IMR-90 (cell line): ENCODE measurements at regions not wholly inside any gene's neighbourhood (a gene's known extent, or its start where the extent isn't known, plus 50 kb on each side); places are given as distances from the start of the nearest gene placed in this dataset.

Experiments
- ATAC-seq: fragments of 200-7000 bp; cut with Tn5 transposase; 2 replicates; pipeline ENCODE4 v1.9.1; 2020; ENCODE audit warnings: low read depth, mild to moderate bottlenecking, moderate library complexity
- BruUV-seq: library from RNA; stranded (reverse); fragments of 400-500 nt; replicated peaks from 2 replicates; lab custom pipeline; 2021; lab: Mats Ljungman, UMichigan
- CTCF ChIA-PET: fragments of 300-600 bp; formaldehyde crosslinking; extraction: SDS; loops from one replicate; lab custom pipeline; 2021; ENCODE audit warnings: antibody characterized with exemption; lab: Yijun Ruan, JAX
- POLR2A ChIA-PET: fragments of 300-600 bp; sonication (Branson Sonifier 250); formaldehyde crosslinking; loops from one replicate; lab custom pipeline; 2022; ENCODE audit warnings: antibody characterized with exemption; ENCODE audit not compliant: unreplicated experiment; lab: Charles Lee
- DNase-seq: peaks from one replicate; pipeline ENCODE4 v3.0.0; 2013
- H2AFZ ChIP-seq: replicated peaks from 2 replicates; pipeline ENCODE3; 2013; ENCODE audit warnings: low read length, mild to moderate bottlenecking; ENCODE audit not compliant: poor library complexity
- H2AK5ac ChIP-seq: 2 replicates; pipeline ENCODE4 v1.6.1; 2013; ENCODE audit warnings: low read depth, low read length, inconsistent platforms
- H2AK9ac ChIP-seq: replicated peaks from 2 replicates; pipeline ENCODE3; 2013; ENCODE audit warnings: mild to moderate bottlenecking, low read depth, low read length, moderate library complexity; ENCODE audit not compliant: poor library complexity
- H2BK120ac ChIP-seq: 2 replicates; pipeline ENCODE4 v1.6.1; 2013; ENCODE audit warnings: low read depth, low read length, inconsistent platforms
- H2BK15ac ChIP-seq: 3 replicates; pipeline ENCODE4 v1.6.1; 2013; ENCODE audit warnings: low read depth, low read length, inconsistent platforms
- H2BK20ac ChIP-seq: 2 replicates; pipeline ENCODE4 v1.6.1; 2013; ENCODE audit warnings: low read depth, mild to moderate bottlenecking, inconsistent platforms, low read length, moderate library complexity
- H2BK5ac ChIP-seq: 2 replicates; pipeline ENCODE4 v1.6.1; 2013; ENCODE audit warnings: mild to moderate bottlenecking, low read depth, low read length, inconsistent platforms; ENCODE audit not compliant: poor library complexity, severe bottlenecking
- H3K14ac ChIP-seq: replicated peaks from 2 replicates; pipeline ENCODE4 v1.6.1; 2013; ENCODE audit warnings: low read depth, low read length, inconsistent platforms
- H3K18ac ChIP-seq: 2 replicates; pipeline ENCODE4 v1.6.1; 2013; ENCODE audit warnings: low read depth, low read length, control low read depth
- H3K23ac ChIP-seq: 2 replicates; pipeline ENCODE4 v1.6.1; 2013; ENCODE audit warnings: low read depth, low read length, inconsistent platforms
- H3K27ac ChIP-seq: 2 replicates; pipeline ENCODE4 v1.5.1; 2013; ENCODE audit warnings: mild to moderate bottlenecking, control low read depth, low read length; ENCODE audit not compliant: insufficient read depth
- H3K27me3 ChIP-seq: 2 replicates; pipeline ENCODE4 v1.6.1; 2013; ENCODE audit warnings: low read length; ENCODE audit not compliant: control insufficient read depth, insufficient read depth
- H3K36me3 ChIP-seq: 2 replicates; pipeline ENCODE4 v1.6.1; 2013; ENCODE audit warnings: low read length, mixed read lengths; ENCODE audit not compliant: control insufficient read depth, insufficient read depth
- H3K4ac ChIP-seq: 2 replicates; pipeline ENCODE4 v1.6.1; 2013; ENCODE audit warnings: low read depth, low read length, inconsistent platforms
- H3K4me1 ChIP-seq: 2 replicates; pipeline ENCODE4 v1.6.1; 2013; ENCODE audit warnings: low read length, mixed read lengths; ENCODE audit not compliant: control insufficient read depth, insufficient read depth
- H3K4me2 ChIP-seq: 2 replicates; pipeline ENCODE4 v1.6.1; 2013; ENCODE audit warnings: low read depth, mild to moderate bottlenecking, control low read depth, low read length, moderate library complexity
- H3K4me3 ChIP-seq: 2 replicates; pipeline ENCODE4 v1.5.1; 2013; ENCODE audit warnings: low read depth, mild to moderate bottlenecking, control low read depth, low read length, moderate library complexity; ENCODE audit not compliant: insufficient read depth
- H3K56ac ChIP-seq: 2 replicates; pipeline ENCODE4 v1.6.1; 2013; ENCODE audit warnings: low read length, inconsistent platforms; ENCODE audit not compliant: insufficient read depth; ENCODE audit errors: extremely low read depth
- H3K79me1 ChIP-seq, 2 experiments: 2 replicates each; pipeline ENCODE4 v1.6.1; 2013; ENCODE audit warnings: low read length in 2 of 2, inconsistent platforms in 1 of 2, low read depth in 1 of 2
- H3K9ac ChIP-seq: 2 replicates; pipeline ENCODE4 v1.6.1; 2013; ENCODE audit warnings: low read depth, low read length, control low read depth
- H3K9me1 ChIP-seq: 2 replicates; pipeline ENCODE4 v1.6.1; 2013; ENCODE audit warnings: low read length, inconsistent platforms; ENCODE audit not compliant: insufficient read depth
- H3K9me3 ChIP-seq: 2 replicates; pipeline ENCODE4 v1.6.1; 2013; ENCODE audit warnings: low read length; ENCODE audit not compliant: control insufficient read depth, insufficient read depth
- H4K20me1 ChIP-seq: 2 replicates; pipeline ENCODE4 v1.6.1; 2013; ENCODE audit warnings: low read length, inconsistent platforms; ENCODE audit not compliant: insufficient read depth
- H4K5ac ChIP-seq: 2 replicates; pipeline ENCODE4 v1.6.1; 2013; ENCODE audit warnings: mild to moderate bottlenecking, low read depth, low read length, control low read depth
- H4K8ac ChIP-seq, 2 experiments: 2 replicates each; pipeline ENCODE4 v1.6.1; 2013; ENCODE audit warnings: low read depth in 2 of 2, low read length in 2 of 2, control low read depth in 1 of 2, inconsistent platforms in 1 of 2
- H4K91ac ChIP-seq: 2 replicates; pipeline ENCODE4 v1.6.1; 2013; ENCODE audit warnings: low read depth, low read length, inconsistent platforms; ENCODE audit not compliant: insufficient read depth
- ELK1 ChIP-seq: fragments of 150-350 bp; IDR thresholded peaks from 2 replicates; pipeline ENCODE4 v1.6.1; 2016; ENCODE audit warnings: low read depth, mild to moderate bottlenecking, low read length, moderate library complexity, borderline replicate concordance
- FOS ChIP-seq: fragments of 150-350 bp; IDR thresholded peaks from 2 replicates; pipeline ENCODE4 v1.6.1; 2016; ENCODE audit warnings: low read depth, low read length
- MAFK ChIP-seq: IDR thresholded peaks from 2 replicates; pipeline ENCODE4 v1.6.1; 2012; ENCODE audit warnings: low read depth, low read length, improper control_type of control experiment
- MXI1 ChIP-seq: IDR thresholded peaks from 2 replicates; pipeline ENCODE4 v1.6.1; 2012; ENCODE audit warnings: low read depth, mild to moderate bottlenecking, low read length, moderate library complexity, borderline replicate concordance
- POLR2A ChIP-seq: IDR thresholded peaks from 2 replicates; pipeline ENCODE4 v1.6.1; 2012; ENCODE audit warnings: mild to moderate bottlenecking, low read depth, low read length
- WGBS, 2 experiments: methylation state at CpG; one replicate each; pipeline versions ENCODE4 v1.1.5 to v1.1.7; 2013; ENCODE audit warnings: missing lambda C conversion rate in 2 of 2; ENCODE audit not compliant: insufficient read length in 1 of 2; ENCODE audit errors: extremely low coverage in 2 of 2; 5-methylcytosine and 5-hydroxymethylcytosine counted together
- dilution Hi-C: fragments of 300-500 bp; cut with HindIII; formaldehyde crosslinking; loops from one replicate; pipeline ENCODE4 v1.14.3; 2018; ENCODE audit warnings: low sequenced_read_pairs; ENCODE audit not compliant: unreplicated experiment
- in situ Hi-C: fragments of 300-500 bp; cut with MboI; formaldehyde crosslinking; loops from 3 replicates; pipeline ENCODE4 v1.14.3; 2019; ENCODE audit warnings: low sequenced_read_pairs, inconsistent platforms, mixed read lengths
- intact Hi-C: fragments of 100-400 bp; cut with micrococcal nuclease; formaldehyde crosslinking; loops from 2 replicates; pipeline ENCODE4 v1.10.0; 2022
- TF ChIP-seq, protein P1 (sequence below): conservative IDR thresholded peaks from 2 replicates; pipeline ENCODE4 v1.5.1; 2012; ENCODE audit warnings: mild to moderate bottlenecking, low read depth, low read length, improper control_type of control experiment

GRCh38 chr4:127500242-127500641, 132.5 kb upstream of the INTU start:
- DNase-seq (no peak), ATAC-seq (no peak)
- Histone ChIP-seq H3K36me3 (no peaks in the 10 kb centered on the region), H3K9me3 (no peaks in the 10 kb centered on the region), H2BK120ac (no peak overlapping the region), H2BK15ac (no peak overlapping the region), H2AK9ac (no peak overlapping the region), H3K4me1 (0 out of 2 replicates have a peak, but pooled peaks cover 2% of the 10 kb centered on the region), H4K5ac (no peak overlapping the region), H3K4ac (no peak overlapping the region), H3K14ac (no peak overlapping the region), H4K20me1 (no peaks in the 10 kb centered on the region), H3K9me1 (no peaks in the 10 kb centered on the region), H3K79me1 (no peaks in the 10 kb centered on the region), H2BK5ac (no peak overlapping the region), H4K91ac (no peak overlapping the region), H2BK20ac (no peak overlapping the region), H2AFZ (no peak overlapping the region), H3K18ac (no peak overlapping the region), H3K4me3 (no peak overlapping the region), H3K27ac (no peak overlapping the region), H4K8ac (no peak overlapping the region), H3K23ac (no peak overlapping the region), H3K27me3 (no peaks in the 10 kb centered on the region), H2AK5ac (no peak overlapping the region), H3K56ac (no peak overlapping the region), H3K9ac (no peak overlapping the region), H3K4me2 (no peak overlapping the region)
- intact Hi-C loops: no loop called here
- in situ Hi-C loops: loop anchor here (25.0 kb wide), 1 partner anchor 112 kb away; no protein-coding TSS in a partner anchor
- ChIA-PET CTCF (no interaction called here), POLR2A (no interaction called here)
- WGBS, 2 experiments: 100% methylated on average over 1 of the region's 2 CpGs; no CpG with 5 or more reads in 1 of the 2 experiments
- BruUV-seq: no TSS peak
- dilution Hi-C loops: no loop called here
- TF ChIP-seq POLR2A (no peak), FOS (no peak), ELK1 (no peak), MAFK (no peak), MXI1 (no peak)
- TF ChIP-seq, protein P1, sequence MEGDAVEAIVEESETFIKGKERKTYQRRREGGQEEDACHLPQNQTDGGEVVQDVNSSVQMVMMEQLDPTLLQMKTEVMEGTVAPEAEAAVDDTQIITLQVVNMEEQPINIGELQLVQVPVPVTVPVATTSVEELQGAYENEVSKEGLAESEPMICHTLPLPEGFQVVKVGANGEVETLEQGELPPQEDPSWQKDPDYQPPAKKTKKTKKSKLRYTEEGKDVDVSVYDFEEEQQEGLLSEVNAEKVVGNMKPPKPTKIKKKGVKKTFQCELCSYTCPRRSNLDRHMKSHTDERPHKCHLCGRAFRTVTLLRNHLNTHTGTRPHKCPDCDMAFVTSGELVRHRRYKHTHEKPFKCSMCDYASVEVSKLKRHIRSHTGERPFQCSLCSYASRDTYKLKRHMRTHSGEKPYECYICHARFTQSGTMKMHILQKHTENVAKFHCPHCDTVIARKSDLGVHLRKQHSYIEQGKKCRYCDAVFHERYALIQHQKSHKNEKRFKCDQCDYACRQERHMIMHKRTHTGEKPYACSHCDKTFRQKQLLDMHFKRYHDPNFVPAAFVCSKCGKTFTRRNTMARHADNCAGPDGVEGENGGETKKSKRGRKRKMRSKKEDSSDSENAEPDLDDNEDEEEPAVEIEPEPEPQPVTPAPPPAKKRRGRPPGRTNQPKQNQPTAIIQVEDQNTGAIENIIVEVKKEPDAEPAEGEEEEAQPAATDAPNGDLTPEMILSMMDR: no peak
